Activated naive CD8-positive, alpha-beta T cell treated with anti-CD3 and anti-CD28 coated beads, Interleukin-2, amount 10 ng/mL, durations not matched to agents 7 days and 5 days (primary cell): ENCODE measurements at regions not wholly inside any gene's neighbourhood (a gene's known extent, or its start where the extent isn't known, plus 50 kb on each side); places are given as distances from the start of the nearest gene placed in this dataset.
"Not testable (repeated sequence)": the region's sequence is repeated elsewhere in the genome, so short reads cannot be mapped to it uniquely, and the experiment has no call there.

ENCODE experiments used
- ATAC-seq: fragments of 150-1000 bp; cut with Tn5 transposase; one replicate; pipeline ENCODE4 v1.10.0; 2021; ENCODE audit warnings: low read depth, moderate library complexity
- POLR2A ChIA-PET: fragments of 350-600 bp; sonication (Branson Sonifier 250); formaldehyde crosslinking; loops from one replicate; lab custom pipeline; 2021; ENCODE audit warnings: antibody characterized with exemption; lab: Charles Lee
- DNase-seq: peaks from one replicate; pipeline ENCODE4 v3.0.0; 2021
- H3K27ac Mint-ChIP-seq: one replicate; pipeline ENCODE4 v1.8.0; 2022; ENCODE audit warnings: mild to moderate bottlenecking, mixed read lengths
- H3K27me3 Mint-ChIP-seq: one replicate; pipeline ENCODE4 v1.8.0; 2022; ENCODE audit warnings: mild to moderate bottlenecking, moderate library complexity, mixed read lengths
- H3K36me3 Mint-ChIP-seq: one replicate; pipeline ENCODE4 v1.8.0; 2021; ENCODE audit warnings: mild to moderate bottlenecking, mixed read lengths
- H3K4me1 Mint-ChIP-seq: one replicate; pipeline ENCODE4 v1.8.0; 2021; ENCODE audit warnings: mixed read lengths
- H3K4me3 Mint-ChIP-seq: one replicate; pipeline ENCODE4 v1.8.0; 2022; ENCODE audit warnings: mild to moderate bottlenecking, moderate library complexity, mixed read lengths
- H3K9me3 Mint-ChIP-seq: one replicate; pipeline ENCODE4 v1.8.0; 2021; ENCODE audit warnings: mixed read lengths

GRCh38 chr18:22057908-22058527 is 111.4 kb upstream of the GATA6 start:
- H3K36me3 Mint-ChIP-seq = no peaks in the 10 kb centered on the region

GRCh38 chr18:22060361-22060760 is 109.0 kb upstream of the GATA6 start:
- H3K4me1 Mint-ChIP-seq = no peaks in the 10 kb centered on the region
- DNase-seq (no peak), ATAC-seq (no peak)
- no peaks in the 10 kb centered on the region for H3K9me3 Mint-ChIP-seq
- H3K27me3 Mint-ChIP-seq = no peaks in the 10 kb centered on the region
- no peak overlapping the region for H3K4me3 Mint-ChIP-seq
- no peak overlapping the region for H3K27ac Mint-ChIP-seq
- no peaks in the 10 kb centered on the region for H3K36me3 Mint-ChIP-seq
- POLR2A ChIA-PET = no interaction called here

More at GRCh38 chr18:22057908-22058527, 111.4 kb upstream of the GATA6 start:
- Mint-ChIP-seq H3K4me1 (no peaks in the 10 kb centered on the region), H3K4me3 (no peak overlapping the region), H3K9me3 (no peaks in the 10 kb centered on the region), H3K27ac (no peak overlapping the region), H3K27me3 (no peaks in the 10 kb centered on the region)
- POLR2A ChIA-PET = no interaction called here
- no peak for ATAC-seq
- no peak for DNase-seq

- Mint-ChIP-seq H3K4me3 (no peak overlapping the region), H3K4me1 (no peaks in the 10 kb centered on the region), H3K36me3 (no peaks in the 10 kb centered on the region), H3K9me3 (no peaks in the 10 kb centered on the region), H3K27ac (no peak overlapping the region), H3K27me3 (no peaks in the 10 kb centered on the region)
- POLR2A ChIA-PET = no interaction called here
- ATAC-seq (no peak), DNase-seq (no peak)
These were observed 106.3 kb upstream of the GATA6 start for GRCh38 chr18:22063102-22063501.

GRCh38 chr18:22063672-22064071 is 105.7 kb upstream of the GATA6 start:
- Mint-ChIP-seq H3K9me3 (no peaks in the 10 kb centered on the region), H3K4me1 (no peaks in the 10 kb centered on the region), H3K27ac (no peak overlapping the region), H3K4me3 (no peak overlapping the region), H3K27me3 (no peaks in the 10 kb centered on the region), H3K36me3 (no peaks in the 10 kb centered on the region)
- no peak for ATAC-seq
- DNase-seq = no peak
- POLR2A ChIA-PET = no interaction called here

GRCh38 chr18:22064581-22064980 is 104.8 kb upstream of the GATA6 start:
- Mint-ChIP-seq H3K4me1 (no peaks in the 10 kb centered on the region), H3K27me3 (no peaks in the 10 kb centered on the region), H3K4me3 (no peak overlapping the region), H3K9me3 (no peaks in the 10 kb centered on the region), H3K36me3 (no peaks in the 10 kb centered on the region), H3K27ac (no peak overlapping the region)
- POLR2A ChIA-PET = no interaction called here
- no peak for ATAC-seq
- no peak for DNase-seq

GRCh38 chr18:22065311-22065710 is 104.1 kb upstream of the GATA6 start:
- ATAC-seq (no peak), DNase-seq (no peak)
- POLR2A ChIA-PET = no interaction called here
- no peaks in the 10 kb centered on the region for H3K36me3 Mint-ChIP-seq
- no peaks in the 10 kb centered on the region for H3K9me3 Mint-ChIP-seq
- H3K27me3 Mint-ChIP-seq = no peaks in the 10 kb centered on the region
- H3K4me1 Mint-ChIP-seq = no peaks in the 10 kb centered on the region
- no peak overlapping the region for H3K4me3 Mint-ChIP-seq
- no peak overlapping the region for H3K27ac Mint-ChIP-seq

GRCh38 chr18:22066083-22066485 is 103.3 kb upstream of the GATA6 start:
- POLR2A ChIA-PET = no interaction called here
- H3K36me3 Mint-ChIP-seq = no peaks in the 10 kb centered on the region
- H3K27me3 Mint-ChIP-seq = no peaks in the 10 kb centered on the region
- H3K4me1 Mint-ChIP-seq = no peaks in the 10 kb centered on the region
- H3K27ac Mint-ChIP-seq = no peak overlapping the region
- no peak overlapping the region for H3K4me3 Mint-ChIP-seq
- DNase-seq (no peak), ATAC-seq (no peak)
- no peaks in the 10 kb centered on the region for H3K9me3 Mint-ChIP-seq

- DNase-seq = no peak
- Mint-ChIP-seq H3K9me3 (no peaks in the 10 kb centered on the region), H3K4me3 (no peak overlapping the region), H3K27ac (no peak overlapping the region), H3K36me3 (no peaks in the 10 kb centered on the region), H3K27me3 (no peaks in the 10 kb centered on the region), H3K4me1 (no peaks in the 10 kb centered on the region)
- POLR2A ChIA-PET = no interaction called here
- ATAC-seq = no peak
These were observed 102.3 kb upstream of the GATA6 start for GRCh38 chr18:22067109-22067508.

GRCh38 chr18:22067682-22068081 is 101.7 kb upstream of the GATA6 start:
- H3K4me1 Mint-ChIP-seq = no peaks in the 10 kb centered on the region
- POLR2A ChIA-PET = no interaction called here
- H3K27me3 Mint-ChIP-seq = no peaks in the 10 kb centered on the region
- ATAC-seq (no peak), DNase-seq (no peak)
- H3K27ac Mint-ChIP-seq = no peak overlapping the region
- H3K9me3 Mint-ChIP-seq = no peaks in the 10 kb centered on the region
- H3K36me3 Mint-ChIP-seq = no peaks in the 10 kb centered on the region
- H3K4me3 Mint-ChIP-seq = no peak overlapping the region

GRCh38 chr18:22068784-22069183 is 100.6 kb upstream of the GATA6 start:
- H3K27ac Mint-ChIP-seq, H3K4me1 Mint-ChIP-seq, H3K9me3 Mint-ChIP-seq, DNase-seq, POLR2A ChIA-PET, H3K36me3 Mint-ChIP-seq, H3K4me3 Mint-ChIP-seq, H3K27me3 Mint-ChIP-seq, ATAC-seq: not testable (repeated sequence)

GRCh38 chr18:22069916-22070315 is 99.5 kb upstream of the GATA6 start:
- POLR2A ChIA-PET = no interaction called here
- no peak for ATAC-seq
- no peak overlapping the region for H3K27ac Mint-ChIP-seq
- H3K4me3 Mint-ChIP-seq = no peak overlapping the region
- H3K27me3 Mint-ChIP-seq = no peaks in the 10 kb centered on the region
- no peaks in the 10 kb centered on the region for H3K4me1 Mint-ChIP-seq
- no peaks in the 10 kb centered on the region for H3K9me3 Mint-ChIP-seq
- H3K36me3 Mint-ChIP-seq = no peaks in the 10 kb centered on the region
- DNase-seq = no peak

- POLR2A ChIA-PET = no interaction called here
- Mint-ChIP-seq H3K9me3 (no peaks in the 10 kb centered on the region), H3K36me3 (no peaks in the 10 kb centered on the region), H3K27ac (no peak overlapping the region), H3K4me1 (no peaks in the 10 kb centered on the region), H3K4me3 (no peak overlapping the region), H3K27me3 (no peaks in the 10 kb centered on the region)
- DNase-seq = no peak
- ATAC-seq = no peak
These were observed 96.0 kb upstream of the GATA6 start for GRCh38 chr18:22073411-22073810.

- Mint-ChIP-seq H3K4me3 (no peak overlapping the region), H3K27ac (no peak overlapping the region), H3K9me3 (no peaks in the 10 kb centered on the region), H3K27me3 (no peaks in the 10 kb centered on the region), H3K4me1 (no peaks in the 10 kb centered on the region), H3K36me3 (no peaks in the 10 kb centered on the region)
- no peak for DNase-seq
- no peak for ATAC-seq
- POLR2A ChIA-PET = no interaction called here
These were observed 94.9 kb upstream of the GATA6 start for GRCh38 chr18:22074282-22075070.

GRCh38 chr18:22080035-22080434 is 89.4 kb upstream of the GATA6 start:
- no peaks in the 10 kb centered on the region for H3K4me1 Mint-ChIP-seq
- H3K27me3 Mint-ChIP-seq = no peaks in the 10 kb centered on the region
- H3K27ac Mint-ChIP-seq = no peak overlapping the region
- no peak overlapping the region for H3K4me3 Mint-ChIP-seq
- no peak for DNase-seq
- POLR2A ChIA-PET = no interaction called here
- no peak for ATAC-seq
- no peaks in the 10 kb centered on the region for H3K36me3 Mint-ChIP-seq
- H3K9me3 Mint-ChIP-seq = no peaks in the 10 kb centered on the region
